ENCODE measurements at regions not wholly inside any gene's neighbourhood (a gene's known extent, or its start where the extent isn't known, plus 50 kb on each side); places are given as distances from the start of the nearest gene placed in this dataset.

GRCh38 chr1:208766832-208767231 lies 522.6 kb upstream of the PLXNA2 start:
- ChIA-PET CTCF (no interaction called here), POLR2A (no interaction called here)
- H3K9me3 Mint-ChIP-seq = no peaks in the 10 kb centered on the region
- H3K4me3 Mint-ChIP-seq = no peak overlapping the region
- no peak for TF ChIP-seq CTCF (IDR thresholded peaks at IDR 0.05)
- H3K36me3 Mint-ChIP-seq (ENCODE audit: low read depth) = no peaks in the 10 kb centered on the region
- H3K4me1 Mint-ChIP-seq (ENCODE audit: low read depth) = no peaks in the 10 kb centered on the region
- no peaks in the 10 kb centered on the region for H3K27me3 Mint-ChIP-seq
- ATAC-seq (no peak), DNase-seq (no peak)
- intact Hi-C loops (cut with micrococcal nuclease) = no loop called here
- H3K27ac Mint-ChIP-seq = no peak overlapping the region

GRCh38 chr1:208767816-208768215 lies 523.6 kb upstream of the PLXNA2 start:
- no peak overlapping the region for H3K4me3 Mint-ChIP-seq
- no peaks in the 10 kb centered on the region for H3K36me3 Mint-ChIP-seq (ENCODE audit: low read depth)
- ATAC-seq (no peak), DNase-seq (no peak)
- POLR2A ChIA-PET = no interaction called here
- no peak for TF ChIP-seq CTCF (IDR thresholded peaks at IDR 0.05)
- no peaks in the 10 kb centered on the region for H3K4me1 Mint-ChIP-seq (ENCODE audit: low read depth)
- H3K9me3 Mint-ChIP-seq = no peaks in the 10 kb centered on the region
- CTCF ChIA-PET = no interaction called here
- H3K27me3 Mint-ChIP-seq = peaks cover 3% of the 10 kb centered on the region
- no peak overlapping the region for H3K27ac Mint-ChIP-seq
- intact Hi-C loops (cut with micrococcal nuclease) = no loop called here

GRCh38 chr1:208772891-208773290 lies 528.7 kb upstream of the PLXNA2 start:
- H3K4me1 Mint-ChIP-seq (ENCODE audit: low read depth) = no peaks in the 10 kb centered on the region
- no peak for ATAC-seq
- no peak for TF ChIP-seq CTCF (IDR thresholded peaks at IDR 0.05)

GRCh38 chr1:208775841-208776240 lies 531.7 kb upstream of the PLXNA2 start:
- DNase-seq = no peak
- Mint-ChIP-seq H3K4me3 (no peak overlapping the region), H3K27ac (no peak overlapping the region), H3K27me3 (peaks cover 3% of the 10 kb centered on the region), H3K36me3 (ENCODE audit: low read depth) (no peaks in the 10 kb centered on the region), H3K4me1 (ENCODE audit: low read depth) (no peaks in the 10 kb centered on the region), H3K9me3 (no peaks in the 10 kb centered on the region)
- no peak for TF ChIP-seq CTCF (IDR thresholded peaks at IDR 0.05)
- no peak for ATAC-seq
- ChIA-PET POLR2A (no interaction called here), CTCF (no interaction called here)
- intact Hi-C loops (cut with micrococcal nuclease) = no loop called here

More at GRCh38 chr1:208772891-208773290, 528.7 kb upstream of the PLXNA2 start:
- CTCF ChIA-PET = no interaction called here
- Mint-ChIP-seq H3K27me3 (peaks cover 3% of the 10 kb centered on the region), H3K36me3 (ENCODE audit: low read depth) (no peaks in the 10 kb centered on the region), H3K9me3 (no peaks in the 10 kb centered on the region), H3K4me3 (no peak overlapping the region), H3K27ac (no peak overlapping the region)
- intact Hi-C loops (cut with micrococcal nuclease) = no loop called here
- DNase-seq = no peak
- POLR2A ChIA-PET = no interaction called here

- CTCF ChIA-PET = no interaction called here
- Mint-ChIP-seq H3K27me3 (no peaks in the 10 kb centered on the region), H3K4me3 (no peak overlapping the region), H3K36me3 (ENCODE audit: low read depth) (no peaks in the 10 kb centered on the region), H3K9me3 (no peaks in the 10 kb centered on the region), H3K4me1 (ENCODE audit: low read depth) (no peaks in the 10 kb centered on the region), H3K27ac (no peak overlapping the region)
- POLR2A ChIA-PET = no interaction called here
- DNase-seq = no peak
- no peak for TF ChIP-seq CTCF (IDR thresholded peaks at IDR 0.05)
- no peak for ATAC-seq
- intact Hi-C loops (cut with micrococcal nuclease) = no loop called here
These were observed 534.2 kb upstream of the PLXNA2 start for GRCh38 chr1:208778417-208778816.
